ENCODE measurements at regions not wholly inside any gene's neighbourhood (a gene's known extent, or its start where the extent isn't known, plus 50 kb on each side); places are given as distances from the start of the nearest gene placed in this dataset.

DNA sequence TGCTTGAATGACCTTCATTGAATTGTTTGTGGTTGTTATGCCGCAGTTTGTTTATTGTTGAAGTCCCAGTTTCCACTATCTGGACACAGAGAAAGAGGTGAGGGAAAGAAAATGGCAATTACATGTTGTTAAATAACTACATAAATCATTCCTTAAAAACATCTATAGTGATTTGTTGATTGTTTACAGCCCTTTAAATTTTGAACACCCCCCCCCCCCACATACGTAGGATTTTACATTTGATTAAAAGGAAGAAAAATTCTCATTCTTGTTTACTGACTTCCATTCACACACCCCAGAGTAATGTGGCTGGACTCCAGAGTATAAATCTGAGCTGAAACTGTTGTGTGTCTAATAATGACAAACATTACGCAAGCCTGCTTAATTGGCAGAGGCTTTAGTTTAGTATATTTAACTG lies 87.1 kb upstream of the FAM174A start:
- no peak overlapping the region for H2AFZ ChIP-seq (ENCODE audit: low read length)
- H3K9me3 ChIP-seq (ENCODE audit: insufficient read depth in 2 of 2, low read depth in 1 of 2, low read length in 1 of 2), result no peaks in the 10 kb centered on the region
- H3K4me2 ChIP-seq (ENCODE audit: insufficient read depth in 1 of 2, low read depth in 2 of 2, low read length in 2 of 2), result no peak overlapping the region
- no peaks in the 10 kb centered on the region for H3K79me1 ChIP-seq (ENCODE audit: low read depth, low read length)
- no peak overlapping the region for H2BK20ac ChIP-seq (ENCODE audit: low read length)
- 92% methylated on average over 3 of the region's 3 CpGs; no CpG with 5 or more reads in 1 of the 2 experiments for WGBS, 2 experiments (ENCODE audit: extremely low coverage in 1 of 2, insufficient coverage in 1 of 2, insufficient read length in 1 of 2, insufficient replicate concordance in 2 of 2, low coverage in 1 of 2, low lambda C conversion rate in 2 of 2, missing lambda C conversion rate in 1 of 2)
- no peak overlapping the region for H3K14ac ChIP-seq (ENCODE audit: insufficient read length)
- no peak overlapping the region for H2BK5ac ChIP-seq (ENCODE audit: low read depth, low read length)
- DNase-seq (ENCODE audit: low read depth in 1 of 2, low spot score in 2 of 2) (no peak), FAIRE-seq (no peak)
- H2BK120ac ChIP-seq (replicated peaks; ENCODE audit: low read depth, low read length), result no peak overlapping the region
- no peak overlapping the region for H3K4ac ChIP-seq (replicated peaks; ENCODE audit: insufficient read length, low read depth, low read length)
- no peak overlapping the region for H3K27ac ChIP-seq (ENCODE audit: low read depth, low read length)
- H2AK5ac ChIP-seq (ENCODE audit: low read depth, low read length), result no peak overlapping the region
- H3K27me3 ChIP-seq (replicated peaks in 1 of 4; ENCODE audit: control insufficient read depth in 3 of 4, extremely low read depth in 1 of 4, insufficient read depth in 3 of 4, low read length in 3 of 4), result no peaks in the 10 kb centered on the region
- H4K5ac ChIP-seq (ENCODE audit: insufficient read length, low read depth, low read length), result no peak overlapping the region
- no peak overlapping the region for H4K91ac ChIP-seq (replicated peaks; ENCODE audit: insufficient read length, low read length)
- H3K36me3 ChIP-seq (ENCODE audit: control insufficient read depth in 2 of 4, insufficient read depth in 4 of 4, low read length in 3 of 4), result no peaks in the 10 kb centered on the region
- no peak overlapping the region for H3K56ac ChIP-seq (replicated peaks; ENCODE audit: insufficient read length, low read depth, low read length)
- H3K79me2 ChIP-seq (ENCODE audit: control insufficient read depth in 1 of 2, insufficient read depth in 2 of 2, low read length in 2 of 2), result no peaks in the 10 kb centered on the region
- H4K8ac ChIP-seq (ENCODE audit: extremely low read depth, insufficient read depth, low read length), result no peak overlapping the region
- no peak overlapping the region for H3K23ac ChIP-seq (ENCODE audit: insufficient read length)
- H3K4me3 ChIP-seq (ENCODE audit: extremely low read depth in 1 of 4, insufficient read depth in 2 of 4, low read depth in 3 of 4, low read length in 4 of 4), result no peak overlapping the region
- ChIA-PET CTCF (ENCODE audit: partially characterized antibody) (no interaction called here), POLR2A (ENCODE audit: partially characterized antibody) (no interaction called here)
- H3K23me2 ChIP-seq (ENCODE audit: low read depth, low read length), result no peaks in the 10 kb centered on the region
- no peak overlapping the region for H2BK12ac ChIP-seq (ENCODE audit: low read depth, low read length)
- H3K4me1 ChIP-seq (replicated peaks in 1 of 4; ENCODE audit: control insufficient read depth in 3 of 4, insufficient read depth in 4 of 4, low read length in 3 of 4), result no peaks in the 10 kb centered on the region
- no peaks in the 10 kb centered on the region for H4K20me1 ChIP-seq (replicated peaks in 1 of 2; ENCODE audit: control insufficient read depth in 1 of 2, insufficient read depth in 2 of 2, low read length in 2 of 2)
- no peak overlapping the region for H3K9ac ChIP-seq (replicated peaks in 1 of 4; ENCODE audit: extremely low read depth in 1 of 4, low read depth in 3 of 4, low read length in 3 of 4)
- no peak overlapping the region for H3K18ac ChIP-seq (ENCODE audit: extremely low read depth, low read length)
- no peak overlapping the region for H2BK15ac ChIP-seq (ENCODE audit: low read length)
- TF ChIP-seq, protein P1, sequence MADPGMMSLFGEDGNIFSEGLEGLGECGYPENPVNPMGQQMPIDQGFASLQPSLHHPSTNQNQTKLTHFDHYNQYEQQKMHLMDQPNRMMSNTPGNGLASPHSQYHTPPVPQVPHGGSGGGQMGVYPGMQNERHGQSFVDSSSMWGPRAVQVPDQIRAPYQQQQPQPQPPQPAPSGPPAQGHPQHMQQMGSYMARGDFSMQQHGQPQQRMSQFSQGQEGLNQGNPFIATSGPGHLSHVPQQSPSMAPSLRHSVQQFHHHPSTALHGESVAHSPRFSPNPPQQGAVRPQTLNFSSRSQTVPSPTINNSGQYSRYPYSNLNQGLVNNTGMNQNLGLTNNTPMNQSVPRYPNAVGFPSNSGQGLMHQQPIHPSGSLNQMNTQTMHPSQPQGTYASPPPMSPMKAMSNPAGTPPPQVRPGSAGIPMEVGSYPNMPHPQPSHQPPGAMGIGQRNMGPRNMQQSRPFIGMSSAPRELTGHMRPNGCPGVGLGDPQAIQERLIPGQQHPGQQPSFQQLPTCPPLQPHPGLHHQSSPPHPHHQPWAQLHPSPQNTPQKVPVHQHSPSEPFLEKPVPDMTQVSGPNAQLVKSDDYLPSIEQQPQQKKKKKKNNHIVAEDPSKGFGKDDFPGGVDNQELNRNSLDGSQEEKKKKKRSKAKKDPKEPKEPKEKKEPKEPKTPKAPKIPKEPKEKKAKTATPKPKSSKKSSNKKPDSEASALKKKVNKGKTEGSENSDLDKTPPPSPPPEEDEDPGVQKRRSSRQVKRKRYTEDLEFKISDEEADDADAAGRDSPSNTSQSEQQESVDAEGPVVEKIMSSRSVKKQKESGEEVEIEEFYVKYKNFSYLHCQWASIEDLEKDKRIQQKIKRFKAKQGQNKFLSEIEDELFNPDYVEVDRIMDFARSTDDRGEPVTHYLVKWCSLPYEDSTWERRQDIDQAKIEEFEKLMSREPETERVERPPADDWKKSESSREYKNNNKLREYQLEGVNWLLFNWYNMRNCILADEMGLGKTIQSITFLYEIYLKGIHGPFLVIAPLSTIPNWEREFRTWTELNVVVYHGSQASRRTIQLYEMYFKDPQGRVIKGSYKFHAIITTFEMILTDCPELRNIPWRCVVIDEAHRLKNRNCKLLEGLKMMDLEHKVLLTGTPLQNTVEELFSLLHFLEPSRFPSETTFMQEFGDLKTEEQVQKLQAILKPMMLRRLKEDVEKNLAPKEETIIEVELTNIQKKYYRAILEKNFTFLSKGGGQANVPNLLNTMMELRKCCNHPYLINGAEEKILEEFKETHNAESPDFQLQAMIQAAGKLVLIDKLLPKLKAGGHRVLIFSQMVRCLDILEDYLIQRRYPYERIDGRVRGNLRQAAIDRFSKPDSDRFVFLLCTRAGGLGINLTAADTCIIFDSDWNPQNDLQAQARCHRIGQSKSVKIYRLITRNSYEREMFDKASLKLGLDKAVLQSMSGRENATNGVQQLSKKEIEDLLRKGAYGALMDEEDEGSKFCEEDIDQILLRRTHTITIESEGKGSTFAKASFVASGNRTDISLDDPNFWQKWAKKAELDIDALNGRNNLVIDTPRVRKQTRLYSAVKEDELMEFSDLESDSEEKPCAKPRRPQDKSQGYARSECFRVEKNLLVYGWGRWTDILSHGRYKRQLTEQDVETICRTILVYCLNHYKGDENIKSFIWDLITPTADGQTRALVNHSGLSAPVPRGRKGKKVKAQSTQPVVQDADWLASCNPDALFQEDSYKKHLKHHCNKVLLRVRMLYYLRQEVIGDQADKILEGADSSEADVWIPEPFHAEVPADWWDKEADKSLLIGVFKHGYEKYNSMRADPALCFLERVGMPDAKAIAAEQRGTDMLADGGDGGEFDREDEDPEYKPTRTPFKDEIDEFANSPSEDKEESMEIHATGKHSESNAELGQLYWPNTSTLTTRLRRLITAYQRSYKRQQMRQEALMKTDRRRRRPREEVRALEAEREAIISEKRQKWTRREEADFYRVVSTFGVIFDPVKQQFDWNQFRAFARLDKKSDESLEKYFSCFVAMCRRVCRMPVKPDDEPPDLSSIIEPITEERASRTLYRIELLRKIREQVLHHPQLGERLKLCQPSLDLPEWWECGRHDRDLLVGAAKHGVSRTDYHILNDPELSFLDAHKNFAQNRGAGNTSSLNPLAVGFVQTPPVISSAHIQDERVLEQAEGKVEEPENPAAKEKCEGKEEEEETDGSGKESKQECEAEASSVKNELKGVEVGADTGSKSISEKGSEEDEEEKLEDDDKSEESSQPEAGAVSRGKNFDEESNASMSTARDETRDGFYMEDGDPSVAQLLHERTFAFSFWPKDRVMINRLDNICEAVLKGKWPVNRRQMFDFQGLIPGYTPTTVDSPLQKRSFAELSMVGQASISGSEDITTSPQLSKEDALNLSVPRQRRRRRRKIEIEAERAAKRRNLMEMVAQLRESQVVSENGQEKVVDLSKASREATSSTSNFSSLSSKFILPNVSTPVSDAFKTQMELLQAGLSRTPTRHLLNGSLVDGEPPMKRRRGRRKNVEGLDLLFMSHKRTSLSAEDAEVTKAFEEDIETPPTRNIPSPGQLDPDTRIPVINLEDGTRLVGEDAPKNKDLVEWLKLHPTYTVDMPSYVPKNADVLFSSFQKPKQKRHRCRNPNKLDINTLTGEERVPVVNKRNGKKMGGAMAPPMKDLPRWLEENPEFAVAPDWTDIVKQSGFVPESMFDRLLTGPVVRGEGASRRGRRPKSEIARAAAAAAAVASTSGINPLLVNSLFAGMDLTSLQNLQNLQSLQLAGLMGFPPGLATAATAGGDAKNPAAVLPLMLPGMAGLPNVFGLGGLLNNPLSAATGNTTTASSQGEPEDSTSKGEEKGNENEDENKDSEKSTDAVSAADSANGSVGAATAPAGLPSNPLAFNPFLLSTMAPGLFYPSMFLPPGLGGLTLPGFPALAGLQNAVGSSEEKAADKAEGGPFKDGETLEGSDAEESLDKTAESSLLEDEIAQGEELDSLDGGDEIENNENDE (IDR thresholded peaks at IDR 0.05; ENCODE audit: insufficient replicate concordance, low read length), result no peak

All from H1 (cell line).